HG03575 (cell line): ENCODE measurements at regions not wholly inside any gene's neighbourhood (a gene's known extent, or its start where the extent isn't known, plus 50 kb on each side); places are given as distances from the start of the nearest gene placed in this dataset.
"Not testable (repeated sequence)": the region's sequence is repeated elsewhere in the genome, so short reads cannot be mapped to it uniquely, and the experiment has no call there.

Experiments
- ATAC-seq: cut with Tn5 transposase; IDR thresholded peaks from one replicate; pipeline ENCODE4 v1.9.1; 2021; ENCODE audit not compliant: unreplicated experiment, insufficient number of reproducible peaks, low FRiP score; ENCODE audit errors: extremely low read depth

- no peak for ATAC-seq
These were observed 378.1 kb downstream of the NSUN3 start for GRCh38 chr3:94440767-94441493.

DNA sequence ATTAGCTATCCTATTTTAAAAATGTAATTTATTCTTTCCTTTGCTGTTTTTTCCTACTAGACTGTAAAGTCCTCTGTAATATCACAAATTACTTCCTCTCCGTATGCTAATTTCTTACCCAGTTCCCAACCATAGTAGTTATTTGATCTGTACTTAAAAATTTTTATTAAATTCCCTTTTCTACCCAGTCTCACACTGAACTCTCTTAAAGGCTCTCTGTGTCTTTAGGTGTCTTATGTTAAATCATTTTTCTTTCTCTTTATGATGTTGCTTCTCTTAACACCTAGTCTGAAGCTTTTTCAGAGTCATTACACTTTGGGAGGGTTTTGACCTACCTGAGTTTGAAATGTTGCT lies 378.6 kb downstream of the NSUN3 start:
- ATAC-seq, result no peak

DNA sequence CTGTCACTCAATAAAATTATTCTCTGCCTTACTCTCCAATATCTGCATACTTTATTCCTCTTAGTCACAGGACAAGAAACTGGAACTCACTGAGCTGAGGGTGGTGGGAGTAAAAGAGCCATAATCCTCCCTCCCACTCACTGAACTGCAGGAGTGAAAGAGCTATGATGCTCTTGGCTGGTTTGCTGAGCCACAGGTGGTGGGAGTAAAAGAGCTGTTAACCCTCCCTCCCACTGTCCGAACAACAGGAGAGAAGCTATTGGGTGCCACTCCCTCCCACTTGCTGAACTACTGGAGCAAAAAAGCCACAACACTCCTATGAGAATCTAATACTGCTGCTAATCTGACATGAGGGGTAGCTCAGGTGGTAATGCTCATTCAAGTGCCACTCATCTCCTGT lies 391.0 kb downstream of the NSUN3 start:
- ATAC-seq, result no peak

GRCh38 chr3:94459167-94459566 lies 396.3 kb downstream of the NSUN3 start:
- no peak for ATAC-seq

DNA sequence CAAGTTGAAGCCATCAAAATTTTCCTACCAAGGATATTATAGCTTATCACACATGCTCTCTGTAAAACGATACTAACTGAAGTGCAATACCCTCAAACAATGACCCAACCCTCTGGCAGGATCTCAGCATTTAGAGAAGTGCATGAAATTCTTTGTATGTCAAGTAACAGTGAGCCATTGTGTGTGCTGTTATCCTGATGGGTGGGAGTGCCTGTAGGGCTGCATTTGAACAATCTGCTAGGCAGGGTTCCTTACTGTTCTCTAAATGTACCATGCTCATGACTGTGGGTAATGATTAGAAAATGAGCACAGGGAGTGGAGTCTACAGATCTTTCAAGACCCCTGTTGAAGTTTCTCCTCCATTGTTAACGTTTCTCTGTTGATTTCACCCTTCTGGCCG lies 398.1 kb downstream of the NSUN3 start:
- ATAC-seq, result no peak

DNA sequence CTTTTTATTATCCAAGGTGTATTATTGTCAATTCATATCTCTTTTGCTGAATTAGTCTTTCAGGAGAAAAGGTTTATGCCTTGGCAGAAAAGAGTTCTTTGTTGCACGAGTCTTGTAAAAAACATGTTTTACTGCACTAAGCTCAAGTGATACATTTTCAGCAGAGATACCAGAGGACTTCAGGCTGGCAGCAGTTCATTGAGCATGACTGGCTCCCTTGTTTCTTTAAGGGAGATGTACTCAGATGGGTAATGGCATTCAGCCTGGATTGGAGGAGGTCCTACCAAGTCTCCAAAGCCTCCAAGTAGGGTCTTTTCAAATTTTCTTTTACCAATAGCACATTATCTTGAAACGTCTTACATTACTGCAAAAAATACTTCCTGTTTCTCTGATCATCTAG lies 400.1 kb downstream of the NSUN3 start:
- no peak for ATAC-seq

DNA sequence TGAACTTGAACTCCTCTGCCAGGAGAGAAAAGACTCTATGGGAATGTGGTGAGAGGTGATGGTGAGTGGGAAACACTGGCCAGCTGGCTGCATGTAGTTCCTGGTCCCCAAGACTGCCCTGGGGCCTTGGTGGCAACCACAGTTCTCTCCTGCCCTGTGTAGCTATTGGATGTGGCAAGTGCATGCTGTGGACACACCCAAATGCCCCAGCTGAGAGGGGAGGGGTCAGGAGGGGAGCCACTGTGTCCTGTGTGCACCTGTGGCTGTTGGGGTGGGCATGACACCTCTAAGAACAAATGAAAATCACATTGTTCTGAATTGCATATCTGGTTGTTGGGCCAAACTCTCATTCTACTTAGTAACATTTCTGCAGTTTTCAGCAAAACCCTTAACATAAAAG lies 409.6 kb downstream of the NSUN3 start:
- ATAC-seq, result no peak

DNA sequence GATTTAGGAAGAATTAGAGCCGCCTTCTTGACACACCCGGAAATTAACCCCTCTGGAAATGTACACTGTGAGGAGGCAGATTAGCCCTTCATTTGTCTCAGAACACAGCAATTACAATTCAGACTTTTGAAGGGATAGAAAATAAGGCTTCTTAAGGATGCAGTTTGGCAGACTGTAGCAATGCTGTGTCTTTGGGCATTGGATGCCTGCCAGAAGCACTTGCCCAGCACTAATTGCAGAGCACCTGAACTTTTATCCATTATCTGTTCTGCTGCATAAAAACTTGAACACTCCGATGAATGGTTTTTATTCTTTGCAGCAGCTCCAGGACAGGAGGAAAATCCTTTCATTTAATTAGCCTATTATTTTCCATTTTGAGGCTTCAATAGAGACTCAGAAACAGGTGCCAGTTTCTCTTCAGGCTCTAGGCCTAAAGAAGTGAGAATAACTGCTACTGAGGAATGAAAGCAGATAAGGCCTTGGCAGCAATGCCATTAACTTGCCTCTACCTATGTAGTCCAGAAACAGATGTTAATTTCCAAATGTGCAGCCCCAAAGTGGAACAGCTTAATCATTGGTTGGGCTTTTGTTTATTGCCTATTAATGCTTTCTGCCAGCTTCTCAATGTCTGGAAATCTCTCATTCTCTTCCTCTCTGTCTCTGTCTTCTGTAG lies 418.5 kb downstream of the NSUN3 start:
- no peak for ATAC-seq

- ATAC-seq, result no peak
These were observed 419.8 kb downstream of the NSUN3 start for GRCh38 chr3:94482686-94483085.

DNA sequence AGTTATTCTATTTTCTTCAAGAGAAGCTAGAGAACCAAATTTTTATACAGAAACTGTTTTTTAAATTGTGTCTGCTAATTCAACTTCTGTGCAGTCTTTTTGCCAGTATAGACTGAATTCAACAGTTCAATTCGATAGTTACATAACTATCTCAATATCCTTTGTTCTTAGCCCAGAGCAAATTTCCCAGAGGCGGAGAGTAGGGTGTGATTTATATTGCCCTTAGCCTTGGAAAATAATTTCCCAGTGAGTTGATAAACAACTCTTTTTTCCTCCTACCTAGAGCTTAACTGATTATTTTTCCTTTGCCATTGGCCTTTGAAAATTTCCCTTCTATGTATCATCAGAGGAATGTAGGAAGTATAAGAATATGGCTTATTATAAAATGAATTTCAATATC lies 420.5 kb downstream of the NSUN3 start:
- no peak for ATAC-seq

DNA sequence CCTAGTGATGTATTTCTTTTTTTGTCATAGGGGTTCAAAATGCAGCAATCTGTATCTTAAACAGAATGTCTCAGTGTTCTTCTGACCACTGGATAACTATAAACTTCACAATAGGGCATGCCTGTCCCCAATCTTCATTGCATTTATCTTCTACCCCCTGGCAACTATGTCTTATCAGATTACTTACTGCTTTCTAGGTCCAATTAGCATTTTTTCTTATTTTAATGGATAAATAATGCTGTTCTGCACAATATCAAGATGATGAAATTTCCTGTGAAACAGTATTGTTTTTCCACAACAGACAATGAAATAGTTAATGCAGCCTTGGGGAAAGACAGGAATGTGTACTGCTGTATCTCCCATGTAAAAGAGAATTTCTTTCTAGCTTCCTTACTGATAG lies 432.1 kb downstream of the NSUN3 start:
- no peak for ATAC-seq

GRCh38 chr3:94500146-94500545 lies 437.3 kb downstream of the NSUN3 start:
- no peak for ATAC-seq

GRCh38 chr3:94507354-94507753 lies 444.5 kb downstream of the NSUN3 start:
- not testable (repeated sequence) for ATAC-seq

- ATAC-seq, result no peak
These were observed 450.0 kb downstream of the NSUN3 start for GRCh38 chr3:94512876-94513275.

- ATAC-seq, result no peak
These were observed 450.7 kb downstream of the NSUN3 start for GRCh38 chr3:94513600-94513999.

GRCh38 chr3:94515983-94516382 lies 453.1 kb downstream of the NSUN3 start:
- ATAC-seq, result no peak

GRCh38 chr3:94520364-94520763 lies 457.5 kb downstream of the NSUN3 start:
- no peak for ATAC-seq

DNA sequence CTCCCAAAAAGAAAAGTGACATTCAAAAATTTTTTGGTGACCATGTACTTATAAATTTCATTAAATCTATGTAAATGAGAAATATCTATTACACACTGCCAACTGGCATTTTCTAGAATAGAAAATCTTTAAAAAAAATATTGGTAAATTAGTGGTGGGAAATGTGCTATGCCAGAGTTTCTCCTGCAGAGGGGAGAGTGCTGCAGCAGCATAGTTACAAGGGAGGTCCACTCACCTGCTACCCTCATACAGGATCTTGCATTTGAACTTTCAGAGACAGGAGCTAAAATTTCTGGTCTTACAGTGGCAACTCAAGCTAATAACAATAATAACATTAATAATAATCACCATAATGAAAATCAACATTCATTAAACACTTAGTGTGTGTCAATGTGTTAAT lies 459.6 kb downstream of the NSUN3 start:
- no peak for ATAC-seq

DNA sequence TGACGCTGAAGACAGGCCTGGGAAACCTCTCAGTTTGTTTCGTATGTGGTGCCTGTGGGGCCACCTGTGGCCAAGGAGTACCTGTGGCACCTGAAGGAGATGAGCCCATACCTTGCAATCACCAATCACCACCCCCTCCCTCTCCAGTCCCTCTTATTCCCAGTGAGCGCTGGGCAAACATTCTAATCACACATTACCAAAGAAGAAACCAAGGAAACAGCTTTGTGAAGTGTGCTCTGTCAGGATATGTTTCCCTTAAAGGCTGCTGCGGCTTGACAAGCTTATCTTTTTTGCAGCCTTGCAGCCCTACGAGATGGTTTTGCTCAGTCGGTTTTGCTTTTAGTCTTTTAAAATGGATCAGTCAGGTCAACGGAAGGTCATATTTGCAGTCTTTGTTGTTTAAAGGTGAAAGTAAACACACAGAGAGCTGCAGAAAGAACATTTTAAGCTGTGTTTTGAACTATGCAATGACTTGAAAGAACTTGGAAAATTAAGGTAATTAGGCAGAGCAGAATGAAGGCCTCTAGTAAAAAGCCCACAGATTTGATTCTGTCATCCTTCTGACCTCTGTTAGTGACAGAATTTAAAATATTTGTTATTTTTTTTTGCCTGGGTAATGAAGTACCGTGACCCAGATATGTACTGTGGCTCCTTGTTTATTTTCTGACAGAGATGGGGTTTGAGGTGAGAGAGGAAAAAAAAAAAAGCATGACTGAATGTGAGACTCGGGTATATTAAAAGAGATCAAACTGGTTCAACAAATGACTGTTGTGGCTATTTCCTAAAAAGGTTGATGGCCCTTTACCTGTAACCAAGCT lies 461.4 kb downstream of the NSUN3 start:
- ATAC-seq, result no peak

DNA sequence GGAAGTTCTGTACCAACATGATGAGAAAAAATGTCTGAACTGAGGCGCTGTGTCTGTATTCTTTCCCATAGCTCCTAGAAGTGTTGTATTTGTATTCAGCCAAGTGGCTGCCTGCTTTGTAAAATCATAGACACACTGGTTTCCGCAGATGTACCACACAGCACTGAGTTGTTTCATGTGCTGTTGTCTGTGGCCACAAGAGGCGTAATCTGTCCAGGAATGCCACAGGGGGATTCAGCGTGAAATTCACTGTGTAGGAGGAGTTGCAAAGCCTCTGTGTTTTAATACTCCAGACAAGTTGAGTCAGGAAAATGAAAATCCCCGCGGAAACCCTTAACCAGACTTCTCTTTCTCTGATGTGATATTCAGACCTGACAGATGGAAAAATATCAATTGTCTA lies 462.2 kb downstream of the NSUN3 start:
- ATAC-seq, result no peak
